Caco-2 (cell line): ENCODE measurements at regions not wholly inside any gene's neighbourhood (a gene's known extent, or its start where the extent isn't known, plus 50 kb on each side); places are given as distances from the start of the nearest gene placed in this dataset.

ENCODE experiments used
- BruUV-seq: library from RNA; stranded (reverse); fragments of 400-500 nt; replicated peaks from 2 replicates; lab custom pipeline; 2021; lab: Mats Ljungman, UMichigan
- CTCF ChIA-PET: fragments of 300-600 bp; sonication (Branson Sonifier 250); formaldehyde crosslinking; loops from one replicate; lab custom pipeline; 2022; ENCODE audit warnings: antibody characterized with exemption; lab: Charles Lee
- POLR2A ChIA-PET: fragments of 300-600 bp; sonication (Branson Sonifier 250); formaldehyde crosslinking; loops from one replicate; lab custom pipeline; 2022; ENCODE audit warnings: antibody characterized with exemption; lab: Charles Lee
- DNase-seq, 2 experiments: peaks; one replicate each; pipeline versions ENCODE4 v3.0.0 to v3.0.0-alpha.2; 2020 to 2022
- H3K27me3 ChIP-seq: replicated peaks from 2 replicates; pipeline ENCODE4 v1.6.0; 2011; ENCODE audit warnings: low read length; ENCODE audit not compliant: control insufficient read depth, insufficient read depth
- H3K36me3 ChIP-seq: 2 replicates; pipeline ENCODE4 v1.5.1; 2011; ENCODE audit warnings: low read length; ENCODE audit not compliant: control insufficient read depth, insufficient read depth
- H3K4me1 ChIP-seq: fragments of 250-450 bp; sonication (Bioruptor Pico); 2 replicates; pipeline ENCODE4 v1.5.1; 2020; ENCODE audit warnings: mild to moderate bottlenecking
- H3K4me3 ChIP-seq: 2 replicates; pipeline ENCODE4 v1.5.1; 2011; ENCODE audit warnings: low read depth, mild to moderate bottlenecking, control low read depth, low read length
- H3K9me3 ChIP-seq: fragments of 250-450 bp; sonication (Bioruptor Pico); 2 replicates; pipeline ENCODE4 v1.5.1; 2020; ENCODE audit warnings: mild to moderate bottlenecking, moderate library complexity
- H3K27ac Mint-ChIP-seq: one replicate; pipeline ENCODE4 v1.8.0; 2022; ENCODE audit warnings: mixed read lengths; ENCODE audit not compliant: unreplicated experiment
- H3K27me3 Mint-ChIP-seq: one replicate; pipeline ENCODE4 v1.8.0; 2022; ENCODE audit warnings: mixed read lengths; ENCODE audit not compliant: insufficient read depth, unreplicated experiment
- H3K36me3 Mint-ChIP-seq: one replicate; pipeline ENCODE4 v1.8.0; 2022; ENCODE audit warnings: mild to moderate bottlenecking, mixed read lengths; ENCODE audit not compliant: insufficient read depth, unreplicated experiment
- H3K4me1 Mint-ChIP-seq: one replicate; pipeline ENCODE4 v1.8.0; 2022; ENCODE audit warnings: low read depth, mixed read lengths; ENCODE audit not compliant: unreplicated experiment
- H3K4me3 Mint-ChIP-seq: one replicate; pipeline ENCODE4 v1.8.0; 2022; ENCODE audit warnings: mild to moderate bottlenecking, moderate library complexity, mixed read lengths; ENCODE audit not compliant: unreplicated experiment
- H3K9me3 Mint-ChIP-seq: one replicate; pipeline ENCODE4 v1.8.0; 2022; ENCODE audit warnings: mixed read lengths; ENCODE audit not compliant: unreplicated experiment
- CTCF ChIP-seq, 2 experiments: fragments of 200-600 bp in 1 of 2; IDR thresholded peaks; 1 replicate in 1 of 2; 2 replicates in 1 of 2; pipeline versions ENCODE4 v1.5.1 to v1.8.0; 2011 to 2022; ENCODE audit warnings: antibody characterized with exemption in 1 of 2, control low read depth in 1 of 2, inconsistent platforms in 1 of 2, low read depth in 1 of 2, low read length in 1 of 2, mild to moderate bottlenecking in 1 of 2, moderate library complexity in 1 of 2; ENCODE audit not compliant: insufficient read depth in 1 of 2, severe bottlenecking in 1 of 2, unreplicated experiment in 1 of 2
- intact Hi-C: fragments of 100-400 bp; cut with micrococcal nuclease; formaldehyde crosslinking; loops from one replicate; pipeline ENCODE4 v1.10.0; 2022; ENCODE audit not compliant: unreplicated experiment

- no peaks in the 10 kb centered on the region for H3K27me3 ChIP-seq
- ChIA-PET CTCF (no interaction called here), POLR2A (no interaction called here)
- no peaks in the 10 kb centered on the region for H3K36me3 Mint-ChIP-seq
- no peaks in the 10 kb centered on the region for H3K36me3 ChIP-seq
- TF ChIP-seq CTCF (IDR thresholded peaks at IDR 0.05; ENCODE audit: insufficient read depth in 1 of 2, low read depth in 1 of 2, low read length in 1 of 2, severe bottlenecking in 1 of 2, unreplicated experiment in 1 of 2) = no peak
- H3K27me3 Mint-ChIP-seq = no peaks in the 10 kb centered on the region
- H3K4me3 Mint-ChIP-seq = no peak overlapping the region
- no peaks in the 10 kb centered on the region for H3K4me1 ChIP-seq
- no TSS peak for BruUV-seq
- no peaks in the 10 kb centered on the region for H3K9me3 Mint-ChIP-seq
- no peak for DNase-seq
- no peak overlapping the region for H3K27ac Mint-ChIP-seq
- H3K4me3 ChIP-seq = no peak overlapping the region
- H3K4me1 Mint-ChIP-seq = no peaks in the 10 kb centered on the region
- H3K9me3 ChIP-seq = no peaks in the 10 kb centered on the region
- intact Hi-C loops = loop anchor here (10.0 kb wide), 1 partner anchor 620 kb away; no protein-coding TSS in a partner anchor
Measured at GRCh38 chr18:24785019-24785418, 324.6 kb downstream of the HRH4 start.

- ChIA-PET CTCF (no interaction called here), POLR2A (no interaction called here)
- DNase-seq = no peak
- no peaks in the 10 kb centered on the region for H3K27me3 Mint-ChIP-seq
- H3K4me1 ChIP-seq = no peaks in the 10 kb centered on the region
- no peaks in the 10 kb centered on the region for H3K36me3 ChIP-seq
- no peaks in the 10 kb centered on the region for H3K9me3 Mint-ChIP-seq
- BruUV-seq = no TSS peak
- intact Hi-C loops = loop anchor here (10.0 kb wide), 1 partner anchor 619 kb away; no protein-coding TSS in a partner anchor
- no peaks in the 10 kb centered on the region for H3K4me1 Mint-ChIP-seq
- no peak overlapping the region for H3K4me3 ChIP-seq
- no peak overlapping the region for H3K27ac Mint-ChIP-seq
- no peak overlapping the region for H3K4me3 Mint-ChIP-seq
- H3K27me3 ChIP-seq = no peaks in the 10 kb centered on the region
- H3K36me3 Mint-ChIP-seq = no peaks in the 10 kb centered on the region
- H3K9me3 ChIP-seq = no peaks in the 10 kb centered on the region
- no peak for TF ChIP-seq CTCF (IDR thresholded peaks at IDR 0.05; ENCODE audit: insufficient read depth in 1 of 2, low read depth in 1 of 2, low read length in 1 of 2, severe bottlenecking in 1 of 2, unreplicated experiment in 1 of 2)
Measured at GRCh38 chr18:24786027-24786426, 325.6 kb downstream of the HRH4 start.

- Histone ChIP-seq H3K9me3 (no peaks in the 10 kb centered on the region), H3K4me3 (no peak overlapping the region), H3K36me3 (no peaks in the 10 kb centered on the region), H3K27me3 (no peaks in the 10 kb centered on the region), H3K4me1 (no peaks in the 10 kb centered on the region)
- Mint-ChIP-seq H3K4me3 (no peak overlapping the region), H3K36me3 (no peaks in the 10 kb centered on the region), H3K4me1 (no peaks in the 10 kb centered on the region), H3K27ac (no peak overlapping the region), H3K9me3 (no peaks in the 10 kb centered on the region), H3K27me3 (no peaks in the 10 kb centered on the region)
- ChIA-PET POLR2A (no interaction called here), CTCF (no interaction called here)
- BruUV-seq = no TSS peak
- TF ChIP-seq CTCF (IDR thresholded peaks at IDR 0.05; ENCODE audit: insufficient read depth in 1 of 2, low read depth in 1 of 2, low read length in 1 of 2, severe bottlenecking in 1 of 2, unreplicated experiment in 1 of 2) = no peak
- intact Hi-C loops = no loop called here
- no peak for DNase-seq
Measured at GRCh38 chr18:24790347-24790746, 329.9 kb downstream of the HRH4 start.
